22Rv1 (cell line): ENCODE measurements at regions not wholly inside any gene's neighbourhood (a gene's known extent, or its start where the extent isn't known, plus 50 kb on each side); places are given as distances from the start of the nearest gene placed in this dataset.

Source experiments
- ZFX ChIP-seq: fragments of 450-650 bp; IDR thresholded peaks from 2 replicates; pipeline ENCODE4 v1.6.1; 2017; ENCODE audit warnings: antibody characterized with exemption, borderline replicate concordance
- TF ChIP-seq, protein P1 (sequence below): fragments of 450-650 bp; IDR thresholded peaks from 2 replicates; pipeline ENCODE4 v1.5.1; 2017; ENCODE audit warnings: mild to moderate bottlenecking

GRCh38 chr2:128781585-128782385, 463.1 kb upstream of the HS6ST1 start:
- TF ChIP-seq, protein P1, sequence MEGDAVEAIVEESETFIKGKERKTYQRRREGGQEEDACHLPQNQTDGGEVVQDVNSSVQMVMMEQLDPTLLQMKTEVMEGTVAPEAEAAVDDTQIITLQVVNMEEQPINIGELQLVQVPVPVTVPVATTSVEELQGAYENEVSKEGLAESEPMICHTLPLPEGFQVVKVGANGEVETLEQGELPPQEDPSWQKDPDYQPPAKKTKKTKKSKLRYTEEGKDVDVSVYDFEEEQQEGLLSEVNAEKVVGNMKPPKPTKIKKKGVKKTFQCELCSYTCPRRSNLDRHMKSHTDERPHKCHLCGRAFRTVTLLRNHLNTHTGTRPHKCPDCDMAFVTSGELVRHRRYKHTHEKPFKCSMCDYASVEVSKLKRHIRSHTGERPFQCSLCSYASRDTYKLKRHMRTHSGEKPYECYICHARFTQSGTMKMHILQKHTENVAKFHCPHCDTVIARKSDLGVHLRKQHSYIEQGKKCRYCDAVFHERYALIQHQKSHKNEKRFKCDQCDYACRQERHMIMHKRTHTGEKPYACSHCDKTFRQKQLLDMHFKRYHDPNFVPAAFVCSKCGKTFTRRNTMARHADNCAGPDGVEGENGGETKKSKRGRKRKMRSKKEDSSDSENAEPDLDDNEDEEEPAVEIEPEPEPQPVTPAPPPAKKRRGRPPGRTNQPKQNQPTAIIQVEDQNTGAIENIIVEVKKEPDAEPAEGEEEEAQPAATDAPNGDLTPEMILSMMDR, result no peak
- TF ChIP-seq ZFX, result no peak
